ENCODE measurements at regions not wholly inside any gene's neighbourhood (a gene's known extent, or its start where the extent isn't known, plus 50 kb on each side); places are given as distances from the start of the nearest gene placed in this dataset.

DNA sequence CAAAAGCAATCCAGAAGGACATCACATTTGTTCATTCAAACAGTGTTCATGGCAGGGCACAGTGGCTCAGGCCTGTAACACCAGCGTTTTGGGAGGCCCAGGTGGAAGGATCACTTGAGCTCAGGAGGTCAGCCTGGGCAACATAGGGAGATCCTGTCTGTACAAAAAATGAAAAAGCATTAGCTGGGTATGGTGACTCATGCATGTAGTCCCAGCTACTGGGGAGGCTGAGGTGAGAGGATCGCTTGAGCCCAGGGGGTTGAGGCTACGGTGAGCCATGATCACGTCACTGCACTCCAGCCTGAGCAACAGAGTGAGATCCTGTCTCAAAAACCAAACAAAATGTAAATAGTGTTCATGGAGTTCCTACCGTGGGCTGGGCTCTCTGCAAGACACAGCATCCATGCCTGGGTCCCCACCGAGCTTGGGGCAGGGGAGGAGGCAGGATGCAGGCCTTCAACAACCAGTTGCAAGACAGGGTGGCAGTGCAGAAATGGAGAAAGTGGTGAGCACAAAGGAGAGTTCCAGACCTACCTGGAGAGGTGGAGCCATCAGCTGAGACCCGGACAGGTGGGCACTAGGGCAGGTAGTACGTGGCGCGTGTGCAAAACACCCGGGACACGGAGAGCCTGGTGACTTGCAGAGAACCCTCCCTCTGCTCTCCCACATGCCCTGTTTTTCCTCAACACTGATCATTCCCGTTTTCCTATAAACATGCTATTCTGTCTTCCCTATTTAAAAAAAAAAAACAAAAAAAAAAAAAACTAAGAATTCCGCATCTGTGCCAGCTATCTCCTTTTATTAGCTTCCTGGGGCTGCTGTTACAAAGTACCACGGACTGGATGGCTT lies 138.9 kb downstream of the TOMM20 start:
- no peak for DNase-seq (ENCODE audit: low read depth in 2 of 2)

DNA sequence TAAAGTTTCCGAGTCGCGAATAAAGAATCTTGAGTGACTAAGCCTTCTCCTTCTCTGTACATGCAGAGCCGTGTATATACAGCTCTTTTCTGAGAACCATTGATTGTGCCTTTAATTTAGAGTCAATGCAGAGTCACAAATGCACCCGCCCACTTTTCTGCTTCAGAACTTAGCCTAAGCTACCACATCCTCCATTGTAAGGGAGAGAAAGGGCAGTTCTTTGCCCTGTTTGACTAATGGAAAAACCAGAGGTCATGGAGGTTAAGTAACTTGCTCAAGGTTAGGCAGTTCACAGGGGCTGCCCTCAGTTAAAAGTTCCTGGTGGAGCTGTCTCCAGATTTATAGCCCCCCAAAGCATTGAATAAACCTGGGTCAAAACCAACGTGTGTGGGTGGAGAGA lies 139.6 kb downstream of the TOMM20 start:
- DNase-seq (ENCODE audit: low read depth in 2 of 2): peak in 1 of 2 donors; percentile 45

GRCh38 chr1:234988536-234988935 lies 140.1 kb downstream of the TOMM20 start:
- no peak for DNase-seq (ENCODE audit: low read depth in 2 of 2)

GRCh38 chr1:234988155-234988517 lies 140.5 kb downstream of the TOMM20 start:
- DNase-seq (ENCODE audit: low read depth in 2 of 2): no peak

DNA sequence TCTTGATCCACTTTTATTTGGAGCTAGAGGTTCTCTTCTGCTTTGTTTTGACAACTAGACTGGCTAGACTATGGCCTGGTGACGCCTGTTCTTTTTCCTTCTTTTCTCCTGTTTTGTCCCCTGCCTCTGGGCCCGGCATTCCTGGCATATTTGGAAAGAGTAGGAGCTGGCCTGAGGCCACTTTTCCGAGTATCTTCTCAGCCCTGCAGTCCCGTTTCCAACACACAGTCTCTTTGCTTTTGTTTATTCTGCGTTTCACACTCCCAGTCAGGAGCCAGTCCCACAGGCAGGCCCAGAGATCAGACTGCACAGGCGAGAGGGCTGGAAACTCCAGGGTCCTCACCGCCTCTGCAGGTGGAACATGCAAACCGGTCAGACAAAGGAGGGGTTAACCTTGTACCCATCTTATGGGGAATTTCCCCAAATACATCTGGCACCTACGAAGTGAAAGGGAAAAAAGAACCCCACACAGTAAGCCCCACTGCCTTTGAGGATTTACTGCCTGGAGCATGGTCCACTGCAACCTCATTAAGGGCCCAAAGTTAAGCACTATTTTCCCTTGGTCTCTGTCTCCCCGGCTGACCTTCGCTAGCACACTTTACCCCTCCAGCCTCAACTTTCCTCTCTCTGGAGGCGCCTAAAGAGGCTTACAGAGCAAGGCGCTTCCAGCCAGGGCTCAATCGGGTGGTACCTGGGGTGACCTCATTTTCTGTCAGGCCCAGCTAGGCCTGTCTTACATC lies 141.1 kb downstream of the TOMM20 start:
- DNase-seq (ENCODE audit: low read depth in 2 of 2): no peak

GRCh38 chr1:234986750-234987414 lies 141.8 kb downstream of the TOMM20 start:
- no peak for DNase-seq (ENCODE audit: low read depth in 2 of 2)

DNA sequence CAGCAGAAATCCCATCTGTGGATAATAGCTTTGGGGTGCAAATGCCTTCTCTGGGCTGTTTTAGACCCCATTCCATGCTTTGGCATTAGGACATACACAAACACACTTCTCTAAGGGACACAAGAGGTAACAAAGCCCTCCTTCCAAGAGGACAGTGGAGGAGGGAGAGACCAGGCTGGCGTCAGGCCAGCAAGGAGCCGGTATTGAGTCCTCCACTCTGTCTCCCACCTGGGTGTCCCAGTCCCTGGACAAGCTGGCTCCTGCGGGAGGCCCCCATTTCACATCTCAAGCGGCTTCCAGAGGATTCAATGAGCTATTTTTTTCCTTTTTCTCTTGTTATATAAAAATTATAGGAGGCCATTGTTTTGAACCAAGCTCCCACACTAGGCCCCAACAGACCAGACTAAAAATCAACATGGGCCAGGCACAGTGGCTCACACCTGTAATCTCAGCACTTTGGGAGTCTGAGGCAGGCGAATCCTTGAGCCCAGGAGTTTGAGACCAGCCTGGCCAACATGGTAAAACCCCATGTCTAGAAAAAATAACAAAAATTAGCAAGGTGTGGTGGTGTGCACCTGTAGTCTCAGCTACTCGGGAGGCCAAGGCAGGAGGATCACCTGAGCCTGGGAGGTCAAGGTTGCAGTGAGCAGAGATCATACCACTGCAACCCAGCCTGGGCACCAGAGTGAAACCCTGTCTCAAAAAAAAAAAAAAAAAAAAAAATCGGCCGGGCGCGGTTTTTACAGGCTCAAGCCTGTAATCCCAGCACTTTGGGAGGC lies 142.9 kb downstream of the TOMM20 start:
- DNase-seq (ENCODE audit: low read depth in 2 of 2): no peak

GRCh38 chr1:234985007-234985370 lies 143.6 kb downstream of the TOMM20 start:
- DNase-seq (ENCODE audit: low read depth in 2 of 2): no peak

DNA sequence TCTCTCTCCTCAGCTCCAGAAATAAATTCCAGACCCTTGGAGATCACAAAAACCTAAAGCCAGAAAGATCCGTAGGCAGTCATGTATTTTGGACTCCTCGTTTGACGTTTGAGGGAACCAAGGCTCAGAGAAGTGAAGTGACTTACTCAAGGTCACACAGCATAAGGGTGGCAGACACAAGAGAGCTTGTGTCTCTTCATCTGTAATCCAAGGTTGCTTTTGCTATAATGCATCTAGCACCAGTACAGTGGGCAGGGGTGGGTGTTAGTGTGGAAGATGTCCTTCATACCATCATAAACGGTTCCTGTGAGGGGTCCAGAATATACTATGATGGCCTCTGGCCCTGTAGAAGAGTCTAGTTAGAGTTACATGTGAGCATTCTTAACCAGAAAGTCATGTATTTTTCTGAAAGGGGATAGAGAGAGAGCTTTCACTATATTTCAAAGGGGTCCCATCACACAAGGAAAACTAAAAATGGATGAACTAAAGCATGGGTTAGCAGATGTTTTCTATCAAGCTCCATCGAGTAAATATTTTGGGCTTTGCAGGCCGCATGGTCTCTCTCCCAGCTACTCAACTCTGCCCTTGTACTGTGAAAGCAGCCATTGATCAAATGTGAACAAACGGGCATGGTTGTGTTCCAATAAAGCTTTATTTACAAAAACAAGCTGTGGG lies 144.9 kb downstream of the TOMM20 start:
- no peak for DNase-seq (ENCODE audit: low read depth in 2 of 2)

DNA sequence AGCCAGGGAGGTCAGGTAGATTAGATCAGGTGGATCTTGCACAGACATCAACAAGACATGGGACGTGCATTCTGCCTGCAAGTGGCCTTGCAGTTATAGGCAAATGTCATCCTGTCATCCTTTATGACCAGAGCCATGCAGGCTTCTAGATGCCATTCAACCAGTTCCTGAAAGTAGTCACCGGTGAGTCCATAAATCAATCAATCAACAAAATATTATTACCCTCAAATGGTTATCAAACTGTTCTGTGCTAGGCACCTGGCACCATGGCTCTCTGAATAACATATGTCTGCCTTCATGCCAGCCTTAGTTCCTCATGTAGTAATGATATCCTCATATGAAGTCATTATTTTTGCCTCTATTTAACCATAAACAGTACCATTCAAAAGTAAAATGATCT lies 146.9 kb downstream of the TOMM20 start:
- DNase-seq (ENCODE audit: low read depth in 2 of 2): no peak

DNA sequence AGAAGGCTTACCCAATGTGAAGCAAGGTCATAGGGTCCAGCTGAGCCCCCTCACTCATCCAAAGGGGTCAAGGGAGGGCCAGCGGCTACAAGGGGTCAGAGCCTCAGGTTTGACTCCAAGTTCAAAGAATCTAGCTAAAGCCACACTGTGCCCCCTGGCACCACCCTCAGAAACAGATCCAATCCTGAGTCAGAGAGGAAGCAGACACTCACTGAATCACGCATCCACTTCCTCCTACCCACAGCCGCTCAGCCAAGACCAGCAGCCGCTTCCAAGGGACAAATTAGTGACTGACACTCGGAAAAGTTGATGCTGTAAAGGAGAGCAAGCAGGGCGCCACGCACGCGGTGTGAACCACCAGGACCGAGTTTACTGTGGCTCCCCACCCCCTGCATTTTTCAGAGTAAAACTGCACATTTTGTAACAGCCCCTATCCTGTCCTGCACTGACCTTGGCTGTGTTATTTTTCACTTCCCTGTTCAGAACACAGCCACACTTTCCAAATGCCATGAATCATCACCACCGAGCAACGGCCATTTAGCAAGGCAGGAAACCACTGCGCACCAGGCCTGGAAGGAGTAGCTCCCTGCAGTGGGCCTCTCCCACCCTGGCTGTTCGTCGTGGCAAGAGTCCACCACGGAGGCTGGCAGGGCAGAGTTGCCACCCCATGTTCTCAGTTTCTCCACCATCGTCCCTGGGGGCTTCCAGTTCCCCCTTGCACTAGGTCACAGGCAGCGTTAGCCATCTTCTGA lies 147.8 kb downstream of the TOMM20 start:
- DNase-seq (ENCODE audit: low read depth in 2 of 2): peak; percentile 67 to 77

DNA sequence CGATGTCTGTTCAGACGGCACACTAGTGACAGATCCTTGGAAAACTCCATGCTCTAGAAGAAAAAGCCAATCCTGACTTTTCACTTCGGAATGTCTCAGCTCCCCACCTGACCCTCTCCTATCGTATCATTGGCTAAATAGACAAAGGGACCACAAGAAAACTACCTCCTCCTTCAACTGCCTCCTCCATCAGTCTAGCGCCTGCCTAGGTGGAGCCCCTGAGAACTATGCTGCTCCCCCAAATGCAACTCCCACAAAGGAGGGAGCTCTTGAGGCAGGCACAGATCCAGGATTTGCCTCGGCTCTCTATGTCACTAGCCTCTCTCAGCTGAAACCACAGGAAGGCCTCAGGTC lies 148.4 kb downstream of the TOMM20 start:
- DNase-seq (ENCODE audit: low read depth in 2 of 2): no peak

- no peak for DNase-seq (ENCODE audit: low read depth in 2 of 2)
These were observed 149.0 kb downstream of the TOMM20 start for GRCh38 chr1:234979296-234980279.

- peak in 1 of 2 donors; percentile 54 for DNase-seq (ENCODE audit: low read depth in 2 of 2)
These were observed 150.0 kb downstream of the TOMM20 start for GRCh38 chr1:234978397-234979295.

DNA sequence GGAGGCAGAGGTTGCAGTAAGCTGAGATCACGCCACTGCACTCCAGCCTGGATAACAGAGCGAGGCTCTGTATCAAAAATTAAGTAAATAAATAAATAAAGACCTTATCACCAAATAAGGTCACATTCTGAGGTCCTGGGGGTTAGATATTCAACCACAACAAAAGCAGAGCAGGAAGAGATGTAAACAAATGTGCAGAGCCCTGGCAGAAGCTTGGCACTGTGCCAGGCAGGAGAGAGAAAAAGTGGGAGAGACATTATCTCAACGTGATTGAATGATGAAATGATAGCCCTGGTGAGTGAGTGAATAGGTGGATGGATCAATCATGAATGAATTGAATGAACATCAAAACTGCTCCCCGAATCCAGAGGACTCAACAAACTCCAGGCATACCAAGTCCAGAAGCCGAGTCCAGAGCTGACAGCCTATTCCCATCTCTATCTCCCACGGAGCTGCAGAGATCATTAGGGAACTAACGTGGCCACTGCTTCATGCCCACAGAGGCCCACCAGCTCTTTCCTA lies 150.7 kb downstream of the TOMM20 start:
- DNase-seq (ENCODE audit: low read depth in 2 of 2): no peak

GRCh38 chr1:234976861-234977680 lies 151.6 kb downstream of the TOMM20 start:
- no peak for DNase-seq (ENCODE audit: low read depth in 2 of 2)
